Suprapubic skin (tissue), 4 donors: ENCODE measurements at regions not wholly inside any gene's neighbourhood (a gene's known extent, or its start where the extent isn't known, plus 50 kb on each side); places are given as distances from the start of the nearest gene placed in this dataset.

Experiments
- CTCF ChIP-seq, 2 donors: fragments of 200-600 bp in 1 of 2; fragments of 450-650 bp in 1 of 2; sonication (generic) in 1 of 2; IDR thresholded peaks; one replicate each; pipeline ENCODE4 v1.5.1; 2016 to 2019; ENCODE audit warnings: antibody characterized with exemption in 2 of 2, mild to moderate bottlenecking in 1 of 2, moderate library complexity in 1 of 2
- EP300 ChIP-seq: sonication (generic); formaldehyde crosslinking; IDR thresholded peaks from one replicate; pipeline ENCODE4 v1.6.1; 2017; ENCODE audit warnings: antibody characterized with exemption
- POLR2A ChIP-seq, 2 donors: fragments of 450-650 bp; IDR thresholded peaks; one replicate each; pipeline ENCODE4 v1.6.1; 2017; ENCODE audit warnings: antibody characterized with exemption in 2 of 2, mild to moderate bottlenecking in 2 of 2, moderate library complexity in 2 of 2
- POLR2AphosphoS5 ChIP-seq, 3 donors: sonication (generic); formaldehyde crosslinking; IDR thresholded peaks; one replicate each; pipeline ENCODE4 v1.6.1; 2017; ENCODE audit warnings: antibody characterized with exemption in 3 of 3

GRCh38 chr6:58073263-58073662, 755.8 kb downstream of the PRIM2 start:
- TF ChIP-seq CTCF (IDR thresholded peaks at IDR 0.05) (no peak), POLR2AphosphoS5 (IDR thresholded peaks at IDR 0.05) (no peak), POLR2A (IDR thresholded peaks at IDR 0.05) (no peak), EP300 (no peak)
